IPS-NIHi11 (cell line): ENCODE measurements at regions not wholly inside any gene's neighbourhood (a gene's known extent, or its start where the extent isn't known, plus 50 kb on each side); places are given as distances from the start of the nearest gene placed in this dataset.
"Not testable (repeated sequence)": the region's sequence is repeated elsewhere in the genome, so short reads cannot be mapped to it uniquely, and the experiment has no call there.

Experiments
- DNase-seq: peaks from one replicate; pipeline ENCODE4 v3.0.0; 2012; ENCODE audit warnings: mixed read lengths, low spot score

GRCh38 chr9:106432631-106433030 is 430.3 kb upstream of the ZNF462 start:
- no peak for DNase-seq

GRCh38 chr9:106438928-106439327 is 424.0 kb upstream of the ZNF462 start:
- no peak for DNase-seq

GRCh38 chr9:106441283-106441682 is 421.7 kb upstream of the ZNF462 start:
- DNase-seq = no peak

- no peak for DNase-seq
These were observed 419.4 kb upstream of the ZNF462 start for GRCh38 chr9:106443520-106443919.

GRCh38 chr9:106445107-106445506 is 417.9 kb upstream of the ZNF462 start:
- DNase-seq = no peak

GRCh38 chr9:106449336-106449927 is 413.5 kb upstream of the ZNF462 start:
- DNase-seq = no peak

GRCh38 chr9:106450549-106450948 is 412.4 kb upstream of the ZNF462 start:
- no peak for DNase-seq

- DNase-seq = no peak
These were observed 411.7 kb upstream of the ZNF462 start for GRCh38 chr9:106451223-106451622.

- DNase-seq = no peak
These were observed 406.4 kb upstream of the ZNF462 start for GRCh38 chr9:106456581-106456980.

GRCh38 chr9:106467113-106467864 is 395.7 kb upstream of the ZNF462 start:
- peak; percentile 77 for DNase-seq

GRCh38 chr9:106467865-106468164 is 395.2 kb upstream of the ZNF462 start:
- no peak for DNase-seq

GRCh38 chr9:106468431-106468830 is 394.5 kb upstream of the ZNF462 start:
- DNase-seq = no peak

GRCh38 chr9:106478312-106478711 is 384.7 kb upstream of the ZNF462 start:
- DNase-seq = no peak

- no peak for DNase-seq
These were observed 384.2 kb upstream of the ZNF462 start for GRCh38 chr9:106478727-106479126.

- DNase-seq = no peak
These were observed 383.3 kb upstream of the ZNF462 start for GRCh38 chr9:106479679-106480078.

GRCh38 chr9:106481013-106481609 is 381.9 kb upstream of the ZNF462 start:
- DNase-seq = no peak

- no peak for DNase-seq
These were observed 380.2 kb upstream of the ZNF462 start for GRCh38 chr9:106482733-106483132.

GRCh38 chr9:106486685-106487084 is 376.3 kb upstream of the ZNF462 start:
- DNase-seq = no peak

- no peak for DNase-seq
These were observed 375.7 kb upstream of the ZNF462 start for GRCh38 chr9:106487266-106487665.

- not testable (repeated sequence) for DNase-seq
These were observed 370.8 kb upstream of the ZNF462 start for GRCh38 chr9:106492126-106492525.

- no peak for DNase-seq
These were observed 362.8 kb upstream of the ZNF462 start for GRCh38 chr9:106500171-106500570.

- DNase-seq = not testable (repeated sequence)
These were observed 361.8 kb upstream of the ZNF462 start for GRCh38 chr9:106501210-106501609.

- no peak for DNase-seq
These were observed 360.0 kb upstream of the ZNF462 start for GRCh38 chr9:106502930-106503329.

- no peak for DNase-seq
These were observed 359.2 kb upstream of the ZNF462 start for GRCh38 chr9:106503759-106504158.
